PC-9 (cell line): ENCODE measurements at regions not wholly inside any gene's neighbourhood (a gene's known extent, or its start where the extent isn't known, plus 50 kb on each side); places are given as distances from the start of the nearest gene placed in this dataset.
"Not testable (repeated sequence)": the region's sequence is repeated elsewhere in the genome, so short reads cannot be mapped to it uniquely, and the experiment has no call there.

Source experiments
- BruUV-seq: library from RNA; stranded (reverse); fragments of 400-500 nt; replicated peaks from 2 replicates; lab custom pipeline; 2021; lab: Mats Ljungman, UMichigan
- CTCF ChIA-PET: fragments of 300-600 bp; sonication (Branson Sonifier 250); formaldehyde crosslinking; loops from one replicate; lab custom pipeline; 2022; ENCODE audit warnings: antibody characterized with exemption; lab: Charles Lee
- POLR2A ChIA-PET: fragments of 300-600 bp; sonication (Branson Sonifier 250); formaldehyde crosslinking; loops from one replicate; lab custom pipeline; 2022; ENCODE audit warnings: antibody characterized with exemption; ENCODE audit not compliant: unreplicated experiment; lab: Charles Lee
- DNase-seq, 2 experiments: peaks; one replicate each; pipeline versions ENCODE4 v3.0.0 to v3.0.0-alpha.2; 2015 to 2022; ENCODE audit warnings: mixed read lengths in 1 of 2
- H2AFZ ChIP-seq: fragments of 200-600 bp; sonication (generic); 2 replicates; pipeline ENCODE4 v1.8.1; 2017; ENCODE audit warnings: antibody characterized with exemption
- H3F3A ChIP-seq: fragments of 200-600 bp; sonication (generic); 2 replicates; pipeline ENCODE4 v1.8.1; 2017; ENCODE audit warnings: antibody characterized with exemption, mild to moderate bottlenecking, low read depth; ENCODE audit not compliant: insufficient read depth
- H3K27ac ChIP-seq: fragments of 200-600 bp; sonication (generic); 2 replicates; pipeline ENCODE4 v1.6.1; 2016; ENCODE audit warnings: mixed run types
- H3K27me3 ChIP-seq: fragments of 200-600 bp; sonication (generic); 2 replicates; pipeline ENCODE4 v1.6.1; 2016; ENCODE audit warnings: low read depth, mixed run types; ENCODE audit not compliant: insufficient read depth
- H3K36me3 ChIP-seq: fragments of 200-600 bp; sonication (generic); 2 replicates; pipeline ENCODE4 v1.6.1; 2016; ENCODE audit warnings: low read depth, mixed run types
- H3K4me1 ChIP-seq: fragments of 200-600 bp; sonication (generic); replicated peaks from 2 replicates; pipeline ENCODE4 v1.6.1; 2016; ENCODE audit warnings: mixed run types; ENCODE audit not compliant: insufficient read depth
- H3K4me2 ChIP-seq: fragments of 200-600 bp; sonication (generic); 2 replicates; pipeline ENCODE4 v1.6.1; 2017; ENCODE audit warnings: mixed run types
- H3K4me3 ChIP-seq: fragments of 200-600 bp; sonication (generic); 2 replicates; pipeline ENCODE4 v1.6.1; 2016; ENCODE audit warnings: mixed run types
- H3K79me2 ChIP-seq: fragments of 200-600 bp; sonication (generic); 2 replicates; pipeline ENCODE4 v1.6.1; 2017; ENCODE audit warnings: low read depth, mixed run types
- H3K9me2 ChIP-seq: fragments of 200-600 bp; sonication (generic); 2 replicates; pipeline ENCODE4 v1.8.1; 2017; ENCODE audit warnings: mild to moderate bottlenecking; ENCODE audit not compliant: insufficient read depth
- H3K9me3 ChIP-seq: fragments of 200-600 bp; sonication (generic); 2 replicates; pipeline ENCODE4 v1.8.1; 2016; ENCODE audit warnings: low read depth; ENCODE audit not compliant: insufficient read depth
- H4K20me1 ChIP-seq: fragments of 200-600 bp; sonication (generic); 2 replicates; pipeline ENCODE4 v1.8.1; 2017; ENCODE audit not compliant: insufficient read depth
- EZH2 ChIP-seq: fragments of 200-600 bp; sonication (generic); IDR thresholded peaks from 2 replicates; pipeline ENCODE4 v1.8.0; 2017; ENCODE audit warnings: antibody characterized with exemption, low read depth
- intact Hi-C: fragments of 100-400 bp; cut with micrococcal nuclease; formaldehyde crosslinking; loops from one replicate; pipeline ENCODE4 v1.10.0; 2022; ENCODE audit not compliant: unreplicated experiment
- TF ChIP-seq, protein P1 (sequence below): fragments of 200-600 bp; sonication (generic); conservative IDR thresholded peaks from 2 replicates; pipeline ENCODE4 v1.6.1; 2017; ENCODE audit warnings: mixed run types, antibody characterized with exemption, mild to moderate bottlenecking, moderate library complexity

DNA sequence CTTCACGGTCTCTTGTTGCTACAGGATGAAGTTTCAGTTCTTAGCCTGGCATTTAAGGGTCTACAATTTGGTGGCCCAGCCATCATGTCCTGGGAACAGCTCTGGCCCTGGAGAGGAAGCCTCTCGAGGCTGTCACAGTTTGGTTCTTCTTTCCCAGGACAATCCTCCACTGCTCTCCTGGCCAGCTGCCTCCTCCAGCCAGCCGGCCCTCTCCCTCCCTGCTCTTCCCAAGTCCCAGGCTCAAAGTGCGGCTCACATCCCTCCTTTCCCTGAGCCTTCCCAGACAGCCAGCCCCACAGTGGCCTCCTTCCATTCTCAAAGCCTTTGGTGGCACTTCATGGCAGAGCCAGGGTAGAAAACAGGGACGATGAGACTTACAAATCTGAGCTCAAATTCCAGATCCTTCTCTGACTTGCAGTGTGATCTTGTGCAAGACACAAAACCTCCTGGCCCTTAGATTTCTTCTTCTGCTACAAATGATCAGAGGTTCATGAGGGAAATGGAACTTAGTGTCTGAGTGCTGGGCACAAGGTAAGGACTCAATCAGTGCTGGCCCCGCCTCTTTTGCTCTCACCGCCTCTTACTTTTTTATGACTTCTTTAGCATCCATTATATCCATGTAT lies 223.8 kb upstream of the ECI2 start:
- no peaks in the 10 kb centered on the region for H3K79me2 ChIP-seq
- peak overlapping the region; percentile 49; the same call in 1 of the 2 replicates for H3K4me3 ChIP-seq
- no peaks in the 10 kb centered on the region for H3K36me3 ChIP-seq
- no peaks in the 10 kb centered on the region for H3K9me2 ChIP-seq
- ChIA-PET POLR2A (interaction anchor here (0.5 to 1.0 kb wide), 7 partner anchors 45 to 375 kb away, joined by 3 to 23 read pairs (median 6); a partner anchor contains a TSS), CTCF (no interaction called here)
- H3K4me1 ChIP-seq, result peaks cover 55% of the 10 kb centered on the region
- H3K27me3 ChIP-seq, result no peaks in the 10 kb centered on the region
- peak overlapping the region; percentile 86 for H3K4me2 ChIP-seq
- intact Hi-C loops, result loop anchor here (2.0 to 5.0 kb wide), 5 partner anchors 43 to 584 kb away; no protein-coding TSS in a partner anchor
- TF ChIP-seq, protein P1, sequence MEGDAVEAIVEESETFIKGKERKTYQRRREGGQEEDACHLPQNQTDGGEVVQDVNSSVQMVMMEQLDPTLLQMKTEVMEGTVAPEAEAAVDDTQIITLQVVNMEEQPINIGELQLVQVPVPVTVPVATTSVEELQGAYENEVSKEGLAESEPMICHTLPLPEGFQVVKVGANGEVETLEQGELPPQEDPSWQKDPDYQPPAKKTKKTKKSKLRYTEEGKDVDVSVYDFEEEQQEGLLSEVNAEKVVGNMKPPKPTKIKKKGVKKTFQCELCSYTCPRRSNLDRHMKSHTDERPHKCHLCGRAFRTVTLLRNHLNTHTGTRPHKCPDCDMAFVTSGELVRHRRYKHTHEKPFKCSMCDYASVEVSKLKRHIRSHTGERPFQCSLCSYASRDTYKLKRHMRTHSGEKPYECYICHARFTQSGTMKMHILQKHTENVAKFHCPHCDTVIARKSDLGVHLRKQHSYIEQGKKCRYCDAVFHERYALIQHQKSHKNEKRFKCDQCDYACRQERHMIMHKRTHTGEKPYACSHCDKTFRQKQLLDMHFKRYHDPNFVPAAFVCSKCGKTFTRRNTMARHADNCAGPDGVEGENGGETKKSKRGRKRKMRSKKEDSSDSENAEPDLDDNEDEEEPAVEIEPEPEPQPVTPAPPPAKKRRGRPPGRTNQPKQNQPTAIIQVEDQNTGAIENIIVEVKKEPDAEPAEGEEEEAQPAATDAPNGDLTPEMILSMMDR, result no peak
- no peak for TF ChIP-seq EZH2
- H3K27ac ChIP-seq, result peak overlapping the region; percentile 100
- no peaks in the 10 kb centered on the region for H3K9me3 ChIP-seq
- TSS peak; percentile 96 for BruUV-seq
- DNase-seq, result no peak
- H3F3A ChIP-seq, result peaks cover 25% of the 10 kb centered on the region
- H2AFZ ChIP-seq, result peak overlapping the region; percentile 39; the same call in 1 of the 2 replicates
- no peaks in the 10 kb centered on the region for H4K20me1 ChIP-seq

- no TSS peak for BruUV-seq
- Histone ChIP-seq H3K4me2 (peak overlapping the region; percentile 86), H3K36me3 (no peaks in the 10 kb centered on the region), H4K20me1 (no peaks in the 10 kb centered on the region), H3K27me3 (no peaks in the 10 kb centered on the region), H3K4me1 (peaks cover 55% of the 10 kb centered on the region), H2AFZ (0 out of 2 replicates have a peak overlapping the region, but pooled peaks have one; percentile 39), H3K27ac (peak overlapping the region; percentile 100), H3K79me2 (no peaks in the 10 kb centered on the region), H3K9me2 (no peaks in the 10 kb centered on the region), H3K4me3 (peak overlapping the region; percentile 49; the same call in 1 of the 2 replicates), H3K9me3 (no peaks in the 10 kb centered on the region), H3F3A (peaks cover 25% of the 10 kb centered on the region)
- peak; percentile 98 for DNase-seq
- ChIA-PET CTCF (no interaction called here), POLR2A (interaction anchor here (0.5 to 1.1 kb wide), 7 partner anchors 45 to 376 kb away, joined by 3 to 23 read pairs (median 4); a partner anchor contains a TSS)
- TF ChIP-seq EZH2, result no peak
- TF ChIP-seq, protein P1, result no peak
- intact Hi-C loops, result loop anchor here (1.0 to 5.0 kb wide), 11 partner anchors 30 to 584 kb away; no protein-coding TSS in a partner anchor
These were observed 223.2 kb upstream of the ECI2 start for GRCh38 chr6:4358414-4359107.

GRCh38 chr6:4357660-4358152 lies 222.3 kb upstream of the ECI2 start:
- CTCF ChIA-PET, result interaction anchor here (0.6 kb wide), 1 partner anchor 209 kb away, joined by 5 read pairs; no protein-coding TSS in a partner anchor
- not testable (repeated sequence) for H2AFZ ChIP-seq, H3K36me3 ChIP-seq, H3K9me2 ChIP-seq, H4K20me1 ChIP-seq, H3K9me3 ChIP-seq, H3K4me3 ChIP-seq, BruUV-seq, H3K27me3 ChIP-seq, H3K79me2 ChIP-seq
- Histone ChIP-seq H3K4me2 (peak overlapping the region; percentile 60), H3K27ac (peak overlapping the region; percentile 100), H3F3A (peaks cover 25% of the 10 kb centered on the region), H3K4me1 (peaks cover 55% of the 10 kb centered on the region)
- POLR2A ChIA-PET, result interaction anchor here (1.1 kb wide), 1 partner anchor 44 kb away, joined by 3 read pairs; no protein-coding TSS in a partner anchor
- intact Hi-C loops, result loop anchor here (1.0 to 5.0 kb wide), 11 partner anchors 31 to 585 kb away; no protein-coding TSS in a partner anchor
- peak; percentile 74 to 87 for DNase-seq
